ENCODE measurements at regions not wholly inside any gene's neighbourhood (a gene's known extent, or its start where the extent isn't known, plus 50 kb on each side); places are given as distances from the start of the nearest gene placed in this dataset.

DNA sequence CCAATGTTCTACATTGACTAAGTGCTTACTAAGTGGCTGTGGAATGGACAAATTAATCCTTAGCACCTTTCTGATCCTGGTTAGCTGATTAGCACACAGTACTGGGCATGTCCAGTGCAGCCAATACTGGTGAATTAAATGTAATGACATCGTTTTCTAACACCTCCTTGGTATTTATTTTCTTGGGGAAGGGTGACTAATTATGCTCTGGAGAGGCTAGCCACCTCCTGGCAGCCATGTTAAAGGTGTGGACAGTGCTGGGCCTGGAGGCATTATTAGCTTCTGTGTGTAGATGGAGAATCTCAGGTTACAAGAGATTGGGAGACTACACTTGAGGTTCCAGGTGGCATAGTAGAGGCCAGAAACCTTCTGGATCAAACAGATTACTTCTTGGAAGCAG is 230.9 kb upstream of the DDHD1 start:
- no peak for TF ChIP-seq POLR2A (IDR thresholded peaks at IDR 0.05)
- TF ChIP-seq, protein P1, sequence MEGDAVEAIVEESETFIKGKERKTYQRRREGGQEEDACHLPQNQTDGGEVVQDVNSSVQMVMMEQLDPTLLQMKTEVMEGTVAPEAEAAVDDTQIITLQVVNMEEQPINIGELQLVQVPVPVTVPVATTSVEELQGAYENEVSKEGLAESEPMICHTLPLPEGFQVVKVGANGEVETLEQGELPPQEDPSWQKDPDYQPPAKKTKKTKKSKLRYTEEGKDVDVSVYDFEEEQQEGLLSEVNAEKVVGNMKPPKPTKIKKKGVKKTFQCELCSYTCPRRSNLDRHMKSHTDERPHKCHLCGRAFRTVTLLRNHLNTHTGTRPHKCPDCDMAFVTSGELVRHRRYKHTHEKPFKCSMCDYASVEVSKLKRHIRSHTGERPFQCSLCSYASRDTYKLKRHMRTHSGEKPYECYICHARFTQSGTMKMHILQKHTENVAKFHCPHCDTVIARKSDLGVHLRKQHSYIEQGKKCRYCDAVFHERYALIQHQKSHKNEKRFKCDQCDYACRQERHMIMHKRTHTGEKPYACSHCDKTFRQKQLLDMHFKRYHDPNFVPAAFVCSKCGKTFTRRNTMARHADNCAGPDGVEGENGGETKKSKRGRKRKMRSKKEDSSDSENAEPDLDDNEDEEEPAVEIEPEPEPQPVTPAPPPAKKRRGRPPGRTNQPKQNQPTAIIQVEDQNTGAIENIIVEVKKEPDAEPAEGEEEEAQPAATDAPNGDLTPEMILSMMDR (IDR thresholded peaks at IDR 0.05) = no peak
